Neural cell (in vitro differentiated cells): ENCODE measurements at regions not wholly inside any gene's neighbourhood (a gene's known extent, or its start where the extent isn't known, plus 50 kb on each side); places are given as distances from the start of the nearest gene placed in this dataset.

Experiments
- H2AFZ ChIP-seq: fragments of 200-600, 300-800 bp; sonication (generic), shearing (Covaris generic); 2 replicates; pipeline ENCODE4 v1.6.0; 2014; ENCODE audit warnings: low read depth, mild to moderate bottlenecking, antibody characterized with exemption, low read length, moderate library complexity
- H3F3A ChIP-seq: fragments of 200-600 bp; shearing (Covaris generic); 2 replicates; pipeline ENCODE4 v1.6.1; 2016; ENCODE audit warnings: mild to moderate bottlenecking, moderate library complexity, mixed read lengths, antibody characterized with exemption, low read length; ENCODE audit not compliant: insufficient read depth, poor library complexity, severe bottlenecking
- H3K27ac ChIP-seq: fragments of 200-600, 300-800 bp; sonication (generic), shearing (Covaris generic); 2 replicates; pipeline ENCODE4 v1.5.1; 2014; ENCODE audit warnings: mild to moderate bottlenecking, low read length, moderate library complexity
- H3K27me3 ChIP-seq: fragments of 300-800, 200-600 bp; sonication (generic), shearing (Covaris generic); 2 replicates; pipeline ENCODE4 v1.6.0; 2014; ENCODE audit warnings: mild to moderate bottlenecking, low read depth, low read length, moderate library complexity; ENCODE audit not compliant: insufficient read depth
- H3K36me3 ChIP-seq: fragments of 300-800, 200-600 bp; sonication (generic), shearing (Covaris generic); 2 replicates; pipeline ENCODE4 v1.5.1; 2014; ENCODE audit warnings: mild to moderate bottlenecking, antibody characterized with exemption, low read length, moderate library complexity; ENCODE audit not compliant: insufficient read depth
- H3K4me2 ChIP-seq: fragments of 300-800, 200-600 bp; sonication (generic), shearing (Covaris generic); 2 replicates; pipeline ENCODE4 v1.6.0; 2014; ENCODE audit warnings: mild to moderate bottlenecking, low read length
- H3K4me3 ChIP-seq: fragments of 300-800, 200-600 bp; sonication (generic), shearing (Covaris generic); 2 replicates; pipeline ENCODE4 v1.5.1; 2014; ENCODE audit warnings: mild to moderate bottlenecking, low read length, moderate library complexity
- H3K79me2 ChIP-seq: fragments of 200-600 bp; shearing (Covaris generic); replicated peaks from 2 replicates; pipeline ENCODE4 v1.6.0; 2014; ENCODE audit warnings: mild to moderate bottlenecking, low read length, moderate library complexity; ENCODE audit not compliant: insufficient read depth
- H3K9ac ChIP-seq: fragments of 300-800, 200-600 bp; sonication (generic), shearing (Covaris generic); 2 replicates; pipeline ENCODE4 v1.6.1; 2016; ENCODE audit warnings: mild to moderate bottlenecking, low read length, mixed read lengths
- H3K9me2 ChIP-seq: fragments of 200-600 bp; shearing (Covaris generic); 2 replicates; pipeline ENCODE4 v1.6.1; 2016; ENCODE audit warnings: mild to moderate bottlenecking, low read length, mixed read lengths; ENCODE audit not compliant: insufficient read depth
- H3K9me3 ChIP-seq: fragments of 200-600, 300-800 bp; sonication (generic), shearing (Covaris generic); 2 replicates; pipeline ENCODE4 v1.6.1; 2016; ENCODE audit warnings: mild to moderate bottlenecking, mixed run types, low read length, moderate library complexity, mixed read lengths
- H4K20me1 ChIP-seq: fragments of 200-600 bp; shearing (Covaris generic); 2 replicates; pipeline ENCODE4 v1.6.1; 2016; ENCODE audit warnings: mild to moderate bottlenecking, mixed run types; ENCODE audit not compliant: insufficient read depth
- EP300 ChIP-seq: fragments of 450-650 bp; conservative IDR thresholded peaks from 2 replicates; pipeline ENCODE4 v1.6.1; 2014; ENCODE audit warnings: antibody characterized with exemption, mild to moderate bottlenecking, moderate library complexity; ENCODE audit not compliant: poor library complexity, severe bottlenecking
- EZH2 ChIP-seq: fragments of 200-600, 300-800 bp; shearing (Covaris generic), sonication (generic); IDR thresholded peaks from 2 replicates; pipeline ENCODE4 v1.6.1; 2014; ENCODE audit warnings: antibody characterized with exemption, low read length, borderline replicate concordance, mild to moderate bottlenecking; ENCODE audit not compliant: insufficient read depth, poor library complexity, severe bottlenecking
- MXI1 ChIP-seq: fragments of 450-650 bp; conservative IDR thresholded peaks from 2 replicates; pipeline ENCODE4 v1.6.1; 2014; ENCODE audit warnings: antibody characterized with exemption, mild to moderate bottlenecking; ENCODE audit not compliant: poor library complexity, severe bottlenecking
- POLR2AphosphoS5 ChIP-seq: IDR thresholded peaks from 2 replicates; pipeline ENCODE4 v1.6.1; 2012
- RAD21 ChIP-seq: fragments of 450-650 bp; conservative IDR thresholded peaks from 2 replicates; pipeline ENCODE4 v1.6.1; 2014; ENCODE audit warnings: antibody characterized with exemption, mild to moderate bottlenecking, moderate library complexity
- SMC3 ChIP-seq: fragments of 450-650 bp; conservative IDR thresholded peaks from 2 replicates; pipeline ENCODE4 v1.6.1; 2014; ENCODE audit warnings: antibody characterized with exemption, mild to moderate bottlenecking, moderate library complexity; ENCODE audit not compliant: poor library complexity
- TAF1 ChIP-seq: IDR thresholded peaks from 2 replicates; pipeline ENCODE4 v1.6.1; 2012; ENCODE audit warnings: low read depth
- TF ChIP-seq, protein P1 (sequence below): fragments of 450-650 bp; IDR thresholded peaks from 2 replicates; pipeline ENCODE4 v1.5.1; 2014; ENCODE audit warnings: antibody characterized with exemption, mild to moderate bottlenecking, moderate library complexity; ENCODE audit not compliant: poor library complexity, severe bottlenecking
- TF ChIP-seq, protein P2 (sequence below): IDR thresholded peaks from 2 replicates; pipeline ENCODE4 v1.6.1; 2012; ENCODE audit warnings: borderline replicate concordance

DNA sequence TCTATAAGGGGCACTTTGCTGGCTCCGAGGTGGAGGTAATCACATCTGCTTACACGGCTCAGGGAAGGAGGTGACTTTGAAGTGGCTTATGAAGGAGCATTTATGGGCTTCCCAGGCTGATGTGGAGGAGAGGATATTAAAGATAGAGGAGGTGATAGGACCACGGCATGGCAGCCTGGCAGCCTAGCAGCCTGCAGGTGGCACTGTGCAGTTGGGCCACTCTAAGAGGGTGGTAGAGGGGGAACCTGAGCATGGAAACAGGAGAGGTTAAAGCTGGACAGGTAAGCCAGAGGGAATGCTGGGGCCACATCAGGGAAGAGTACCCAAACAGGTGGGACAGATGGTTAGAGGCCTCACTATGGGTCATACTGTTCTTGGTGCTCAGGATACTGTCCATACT, 375.0 kb downstream of the WDR72 start:
- H3K9ac ChIP-seq, result no peak overlapping the region
- H2AFZ ChIP-seq, result no peak overlapping the region
- H3K4me2 ChIP-seq, result no peak overlapping the region
- peaks cover 2% of the 10 kb centered on the region for H3F3A ChIP-seq
- no peaks in the 10 kb centered on the region for H3K27me3 ChIP-seq
- no peaks in the 10 kb centered on the region for H4K20me1 ChIP-seq
- H3K9me3 ChIP-seq, result no peaks in the 10 kb centered on the region
- H3K9me2 ChIP-seq, result no peaks in the 10 kb centered on the region
- no peaks in the 10 kb centered on the region for H3K79me2 ChIP-seq
- no peak overlapping the region for H3K27ac ChIP-seq
- TF ChIP-seq, protein P1, sequence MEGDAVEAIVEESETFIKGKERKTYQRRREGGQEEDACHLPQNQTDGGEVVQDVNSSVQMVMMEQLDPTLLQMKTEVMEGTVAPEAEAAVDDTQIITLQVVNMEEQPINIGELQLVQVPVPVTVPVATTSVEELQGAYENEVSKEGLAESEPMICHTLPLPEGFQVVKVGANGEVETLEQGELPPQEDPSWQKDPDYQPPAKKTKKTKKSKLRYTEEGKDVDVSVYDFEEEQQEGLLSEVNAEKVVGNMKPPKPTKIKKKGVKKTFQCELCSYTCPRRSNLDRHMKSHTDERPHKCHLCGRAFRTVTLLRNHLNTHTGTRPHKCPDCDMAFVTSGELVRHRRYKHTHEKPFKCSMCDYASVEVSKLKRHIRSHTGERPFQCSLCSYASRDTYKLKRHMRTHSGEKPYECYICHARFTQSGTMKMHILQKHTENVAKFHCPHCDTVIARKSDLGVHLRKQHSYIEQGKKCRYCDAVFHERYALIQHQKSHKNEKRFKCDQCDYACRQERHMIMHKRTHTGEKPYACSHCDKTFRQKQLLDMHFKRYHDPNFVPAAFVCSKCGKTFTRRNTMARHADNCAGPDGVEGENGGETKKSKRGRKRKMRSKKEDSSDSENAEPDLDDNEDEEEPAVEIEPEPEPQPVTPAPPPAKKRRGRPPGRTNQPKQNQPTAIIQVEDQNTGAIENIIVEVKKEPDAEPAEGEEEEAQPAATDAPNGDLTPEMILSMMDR, result no peak
- no peak for TF ChIP-seq TAF1
- no peak for TF ChIP-seq POLR2AphosphoS5
- TF ChIP-seq, protein P2, sequence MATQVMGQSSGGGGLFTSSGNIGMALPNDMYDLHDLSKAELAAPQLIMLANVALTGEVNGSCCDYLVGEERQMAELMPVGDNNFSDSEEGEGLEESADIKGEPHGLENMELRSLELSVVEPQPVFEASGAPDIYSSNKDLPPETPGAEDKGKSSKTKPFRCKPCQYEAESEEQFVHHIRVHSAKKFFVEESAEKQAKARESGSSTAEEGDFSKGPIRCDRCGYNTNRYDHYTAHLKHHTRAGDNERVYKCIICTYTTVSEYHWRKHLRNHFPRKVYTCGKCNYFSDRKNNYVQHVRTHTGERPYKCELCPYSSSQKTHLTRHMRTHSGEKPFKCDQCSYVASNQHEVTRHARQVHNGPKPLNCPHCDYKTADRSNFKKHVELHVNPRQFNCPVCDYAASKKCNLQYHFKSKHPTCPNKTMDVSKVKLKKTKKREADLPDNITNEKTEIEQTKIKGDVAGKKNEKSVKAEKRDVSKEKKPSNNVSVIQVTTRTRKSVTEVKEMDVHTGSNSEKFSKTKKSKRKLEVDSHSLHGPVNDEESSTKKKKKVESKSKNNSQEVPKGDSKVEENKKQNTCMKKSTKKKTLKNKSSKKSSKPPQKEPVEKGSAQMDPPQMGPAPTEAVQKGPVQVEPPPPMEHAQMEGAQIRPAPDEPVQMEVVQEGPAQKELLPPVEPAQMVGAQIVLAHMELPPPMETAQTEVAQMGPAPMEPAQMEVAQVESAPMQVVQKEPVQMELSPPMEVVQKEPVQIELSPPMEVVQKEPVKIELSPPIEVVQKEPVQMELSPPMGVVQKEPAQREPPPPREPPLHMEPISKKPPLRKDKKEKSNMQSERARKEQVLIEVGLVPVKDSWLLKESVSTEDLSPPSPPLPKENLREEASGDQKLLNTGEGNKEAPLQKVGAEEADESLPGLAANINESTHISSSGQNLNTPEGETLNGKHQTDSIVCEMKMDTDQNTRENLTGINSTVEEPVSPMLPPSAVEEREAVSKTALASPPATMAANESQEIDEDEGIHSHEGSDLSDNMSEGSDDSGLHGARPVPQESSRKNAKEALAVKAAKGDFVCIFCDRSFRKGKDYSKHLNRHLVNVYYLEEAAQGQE, result no peak
- TF ChIP-seq EZH2, result no peak
- no peak for TF ChIP-seq SMC3
- TF ChIP-seq EP300, result no peak
- no peak for TF ChIP-seq MXI1
- no peak for TF ChIP-seq RAD21
- no peak overlapping the region for H3K4me3 ChIP-seq
- H3K36me3 ChIP-seq, result no peaks in the 10 kb centered on the region

- no peaks in the 10 kb centered on the region for H3K27me3 ChIP-seq
- H3K9ac ChIP-seq, result no peak overlapping the region
- H3K36me3 ChIP-seq, result no peaks in the 10 kb centered on the region
- no peak overlapping the region for H3K27ac ChIP-seq
- peaks cover 3% of the 10 kb centered on the region for H3F3A ChIP-seq
- no peak overlapping the region for H3K4me2 ChIP-seq
- no peak overlapping the region for H3K4me3 ChIP-seq
- no peak overlapping the region for H2AFZ ChIP-seq
- no peaks in the 10 kb centered on the region for H4K20me1 ChIP-seq
- no peaks in the 10 kb centered on the region for H3K79me2 ChIP-seq
- no peaks in the 10 kb centered on the region for H3K9me2 ChIP-seq
- H3K9me3 ChIP-seq, result no peaks in the 10 kb centered on the region
- no peak for TF ChIP-seq EP300
- TF ChIP-seq, protein P1, result no peak
Measured at GRCh38 chr15:53378096-53378800, 381.2 kb downstream of the WDR72 start.
